HEK293 (cell line): ENCODE measurements at regions not wholly inside any gene's neighbourhood (a gene's known extent, or its start where the extent isn't known, plus 50 kb on each side); places are given as distances from the start of the nearest gene placed in this dataset.

Experiments
- CTCF ChIA-PET: fragments of 350-600 bp; formaldehyde crosslinking; extraction: SDS; loops from one replicate; lab custom pipeline; 2021; ENCODE audit warnings: antibody characterized with exemption; lab: Yijun Ruan, JAX
- POLR2A ChIA-PET: fragments of 300-600 bp; formaldehyde crosslinking; extraction: SDS; loops from one replicate; lab custom pipeline; 2020; ENCODE audit warnings: antibody characterized with exemption, inconsistent platforms; lab: Yijun Ruan, JAX
- H3K27ac ChIP-seq: fragments of 200-500 bp; sonication (Bioruptor generic); 2 replicates; pipeline ENCODE4 v1.5.1; 2014; ENCODE audit warnings: low read depth, low read length, control low read depth, inconsistent platforms; ENCODE audit errors: extremely low read depth
- H3K36me3 ChIP-seq, 2 experiments: fragments of 200-500 bp in 1 of 2; sonication (Bioruptor generic) in 1 of 2; 1 replicate in 1 of 2; 2 replicates in 1 of 2; pipeline ENCODE4 v1.5.1; 2014 to 2017; ENCODE audit warnings: inconsistent platforms in 2 of 2, low read length in 2 of 2; ENCODE audit not compliant: control insufficient read depth in 2 of 2, insufficient read depth in 1 of 2
- H3K4me1 ChIP-seq: fragments of 200-500 bp; sonication (Bioruptor generic); 2 replicates; pipeline ENCODE4 v1.5.1; 2014; ENCODE audit warnings: mild to moderate bottlenecking, low read length, inconsistent platforms; ENCODE audit not compliant: control insufficient read depth, insufficient read depth
- H3K4me3 ChIP-seq: 2 replicates; pipeline ENCODE4 v1.5.1; 2011; ENCODE audit warnings: low read depth, mild to moderate bottlenecking, control low read depth, low read length, moderate library complexity
- H3K9me3 ChIP-seq: fragments of 200-500 bp; sonication (Bioruptor generic); 2 replicates; pipeline ENCODE4 v1.5.1; 2014; ENCODE audit warnings: low read depth, low read length, inconsistent platforms; ENCODE audit not compliant: control insufficient read depth, insufficient read depth
- BCL11A ChIP-seq: fragments of 450-650 bp; formaldehyde crosslinking; IDR thresholded peaks from 2 replicates; pipeline ENCODE4 v1.5.1; 2016; ENCODE audit warnings: low read depth, missing biosample characterization, missing genetic modification characterization
- GLIS2 ChIP-seq: fragments of 450-650 bp; formaldehyde crosslinking; IDR thresholded peaks from 2 replicates; pipeline ENCODE4 v1.5.1; 2016; ENCODE audit warnings: missing biosample characterization, missing genetic modification characterization
- KLF9 ChIP-seq: fragments of 450-650 bp; formaldehyde crosslinking; IDR thresholded peaks from 2 replicates; pipeline ENCODE4 v1.5.1; 2016; ENCODE audit warnings: missing biosample characterization, missing genetic modification characterization, low read depth
- OVOL3 ChIP-seq: fragments of 450-650 bp; formaldehyde crosslinking; IDR thresholded peaks from 2 replicates; pipeline ENCODE4 v1.5.1; 2016; ENCODE audit warnings: missing biosample characterization, missing genetic modification characterization
- SCRT2 ChIP-seq: fragments of 450-650 bp; formaldehyde crosslinking; IDR thresholded peaks from 2 replicates; pipeline ENCODE4 v1.5.1; 2016; ENCODE audit warnings: missing biosample characterization, missing genetic modification characterization
- SETDB1 ChIP-seq: IDR thresholded peaks from one replicate; pipeline ENCODE4 v1.6.1; 2017; ENCODE audit warnings: mild to moderate bottlenecking, low read length, moderate library complexity, mixed read lengths; ENCODE audit not compliant: insufficient read length
- SP3 ChIP-seq: fragments of 450-650 bp; formaldehyde crosslinking; IDR thresholded peaks from 2 replicates; pipeline ENCODE4 v1.5.1; 2016; ENCODE audit warnings: missing biosample characterization, missing genetic modification characterization
- YY2 ChIP-seq: fragments of 450-650 bp; formaldehyde crosslinking; IDR thresholded peaks from 2 replicates; pipeline ENCODE4 v1.5.1; 2016; ENCODE audit warnings: missing biosample characterization, missing genetic modification characterization
- ZBTB17 ChIP-seq: fragments of 450-650 bp; formaldehyde crosslinking; IDR thresholded peaks from 2 replicates; pipeline ENCODE4 v1.5.1; 2016; ENCODE audit warnings: missing biosample characterization, missing genetic modification characterization
- ZBTB20 ChIP-seq: fragments of 450-650 bp; formaldehyde crosslinking; IDR thresholded peaks from 2 replicates; pipeline ENCODE4 v1.5.1; 2016; ENCODE audit warnings: missing biosample characterization, missing genetic modification characterization
- ZFHX2 ChIP-seq: fragments of 450-650 bp; formaldehyde crosslinking; conservative IDR thresholded peaks from 2 replicates; pipeline ENCODE4 v1.5.1; 2016; ENCODE audit warnings: missing biosample characterization, missing genetic modification characterization
- ZNF155 ChIP-seq: fragments of 450-650 bp; formaldehyde crosslinking; IDR thresholded peaks from 2 replicates; pipeline ENCODE4 v1.5.1; 2016; ENCODE audit warnings: missing biosample characterization, missing genetic modification characterization
- ZNF169 ChIP-seq: fragments of 450-650 bp; formaldehyde crosslinking; IDR thresholded peaks from 2 replicates; pipeline ENCODE4 v1.5.1; 2016; ENCODE audit warnings: missing biosample characterization, missing genetic modification characterization
- ZNF2 ChIP-seq: fragments of 450-650 bp; formaldehyde crosslinking; IDR thresholded peaks from 2 replicates; pipeline ENCODE4 v1.5.1; 2016; ENCODE audit warnings: missing biosample characterization, missing genetic modification characterization
- ZNF211 ChIP-seq: fragments of 450-650 bp; formaldehyde crosslinking; IDR thresholded peaks from 2 replicates; pipeline ENCODE4 v1.5.1; 2016; ENCODE audit warnings: low read depth, missing biosample characterization, missing genetic modification characterization
- ZNF23 ChIP-seq: fragments of 450-650 bp; formaldehyde crosslinking; IDR thresholded peaks from 2 replicates; pipeline ENCODE4 v1.5.1; 2016; ENCODE audit warnings: missing biosample characterization, missing genetic modification characterization, borderline replicate concordance
- ZNF514 ChIP-seq: fragments of 450-650 bp; formaldehyde crosslinking; IDR thresholded peaks from 2 replicates; pipeline ENCODE4 v1.5.1; 2016; ENCODE audit warnings: missing biosample characterization, missing genetic modification characterization
- ZNF544 ChIP-seq: fragments of 450-650 bp; formaldehyde crosslinking; IDR thresholded peaks from 2 replicates; pipeline ENCODE4 v1.5.0; 2017; ENCODE audit warnings: missing biosample characterization, missing genetic modification characterization
- ZNF558 ChIP-seq: fragments of 450-650 bp; formaldehyde crosslinking; IDR thresholded peaks from 2 replicates; pipeline ENCODE4 v1.5.1; 2016; ENCODE audit warnings: missing biosample characterization, missing genetic modification characterization
- ZNF747 ChIP-seq: fragments of 450-650 bp; formaldehyde crosslinking; IDR thresholded peaks from 2 replicates; pipeline ENCODE4 v1.5.1; 2016; ENCODE audit warnings: missing biosample characterization, missing genetic modification characterization
- ZNF791 ChIP-seq: fragments of 450-650 bp; formaldehyde crosslinking; IDR thresholded peaks from 2 replicates; pipeline ENCODE4 v1.5.1; 2016; ENCODE audit warnings: missing biosample characterization, missing genetic modification characterization
- ZNF837 ChIP-seq: fragments of 450-650 bp; formaldehyde crosslinking; IDR thresholded peaks from 2 replicates; pipeline ENCODE4 v1.5.1; 2016; ENCODE audit warnings: missing biosample characterization, missing genetic modification characterization
- ZSCAN16 ChIP-seq: fragments of 450-650 bp; formaldehyde crosslinking; IDR thresholded peaks from 2 replicates; pipeline ENCODE4 v1.5.1; 2016; ENCODE audit warnings: missing biosample characterization, missing genetic modification characterization
- ZXDB ChIP-seq: fragments of 450-650 bp; formaldehyde crosslinking; IDR thresholded peaks from 2 replicates; pipeline ENCODE4 v1.5.1; 2016; ENCODE audit warnings: missing biosample characterization, missing genetic modification characterization
- TF ChIP-seq, protein P1 (sequence below): fragments of 450-650 bp; formaldehyde crosslinking; IDR thresholded peaks from 2 replicates; pipeline ENCODE4 v1.5.1; 2017; ENCODE audit warnings: missing biosample characterization, missing genetic modification characterization
- TF ChIP-seq, protein P2 (sequence below): fragments of 450-650 bp; formaldehyde crosslinking; conservative IDR thresholded peaks from 2 replicates; pipeline ENCODE4 v1.5.1; 2016; ENCODE audit warnings: low read depth, missing biosample characterization, missing genetic modification characterization
- TF ChIP-seq, protein P3 (sequence below): fragments of 450-650 bp; formaldehyde crosslinking; IDR thresholded peaks from 2 replicates; pipeline ENCODE4 v1.5.1; 2016; ENCODE audit warnings: missing biosample characterization, missing genetic modification characterization

DNA sequence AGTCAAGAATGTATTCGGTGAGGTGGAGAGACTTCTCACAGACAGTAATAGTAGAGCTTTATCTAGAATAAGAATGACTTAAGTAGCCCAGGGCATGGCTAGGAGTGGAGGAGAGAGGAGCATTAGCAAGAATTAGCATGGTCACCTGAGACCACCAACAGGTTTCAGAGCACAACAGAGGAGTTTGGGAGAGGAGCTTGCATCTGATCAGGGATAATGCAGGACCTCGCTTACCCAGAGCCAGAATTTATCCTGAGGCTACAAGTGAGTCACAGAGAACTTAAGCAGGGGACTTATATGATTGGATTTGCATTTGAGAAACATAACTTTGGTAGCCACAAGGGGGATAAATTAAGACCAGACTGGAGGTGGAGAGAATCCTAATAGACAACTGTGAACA lies 102.1 kb upstream of the FNDC3A start:
- no peaks in the 10 kb centered on the region for H3K9me3 ChIP-seq
- H3K4me1 ChIP-seq, result no peaks in the 10 kb centered on the region
- ChIA-PET CTCF (interaction anchor here (0.9 to 1.4 kb wide), 2 partner anchors 14 to 18 kb away, joined by 3 read pairs; no protein-coding TSS in a partner anchor), POLR2A (no interaction called here)
- no peak for TF ChIP-seq ZNF558 (tag by site-specific recombination)
- TF ChIP-seq SCRT2 (tag by site-specific recombination), result peak; percentile 46; the same call in 1 of the 2 replicates
- TF ChIP-seq, protein P1, sequence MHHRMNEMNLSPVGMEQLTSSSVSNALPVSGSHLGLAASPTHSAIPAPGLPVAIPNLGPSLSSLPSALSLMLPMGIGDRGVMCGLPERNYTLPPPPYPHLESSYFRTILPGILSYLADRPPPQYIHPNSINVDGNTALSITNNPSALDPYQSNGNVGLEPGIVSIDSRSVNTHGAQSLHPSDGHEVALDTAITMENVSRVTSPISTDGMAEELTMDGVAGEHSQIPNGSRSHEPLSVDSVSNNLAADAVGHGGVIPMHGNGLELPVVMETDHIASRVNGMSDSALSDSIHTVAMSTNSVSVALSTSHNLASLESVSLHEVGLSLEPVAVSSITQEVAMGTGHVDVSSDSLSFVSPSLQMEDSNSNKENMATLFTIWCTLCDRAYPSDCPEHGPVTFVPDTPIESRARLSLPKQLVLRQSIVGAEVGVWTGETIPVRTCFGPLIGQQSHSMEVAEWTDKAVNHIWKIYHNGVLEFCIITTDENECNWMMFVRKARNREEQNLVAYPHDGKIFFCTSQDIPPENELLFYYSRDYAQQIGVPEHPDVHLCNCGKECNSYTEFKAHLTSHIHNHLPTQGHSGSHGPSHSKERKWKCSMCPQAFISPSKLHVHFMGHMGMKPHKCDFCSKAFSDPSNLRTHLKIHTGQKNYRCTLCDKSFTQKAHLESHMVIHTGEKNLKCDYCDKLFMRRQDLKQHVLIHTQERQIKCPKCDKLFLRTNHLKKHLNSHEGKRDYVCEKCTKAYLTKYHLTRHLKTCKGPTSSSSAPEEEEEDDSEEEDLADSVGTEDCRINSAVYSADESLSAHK (tag by site-specific recombination), result no peak
- TF ChIP-seq ZBTB17 (tag by site-specific recombination), result peak; percentile 62
- H3K27ac ChIP-seq, result no peak overlapping the region
- H3K4me3 ChIP-seq, result no peak overlapping the region
- no peaks in the 10 kb centered on the region for H3K36me3 ChIP-seq

DNA sequence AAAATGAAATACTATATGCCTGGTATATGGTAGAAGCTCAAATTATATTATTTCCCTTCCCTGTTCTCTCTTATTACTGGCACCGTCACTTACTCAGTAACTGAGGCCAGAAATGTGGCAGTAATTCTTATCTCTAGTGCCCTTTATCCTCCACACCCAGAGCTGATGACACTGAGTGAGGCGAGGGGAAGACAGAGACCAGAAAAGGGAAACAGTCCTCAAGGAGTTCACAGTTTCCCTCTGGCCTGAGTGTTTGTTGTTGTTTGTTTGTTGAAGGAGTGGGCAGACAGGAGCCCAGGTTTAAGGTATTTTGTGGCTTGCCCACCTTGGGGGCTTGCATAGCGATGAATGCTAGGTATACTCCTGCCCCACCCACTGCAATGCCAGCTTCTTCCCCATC lies 101.5 kb upstream of the FNDC3A start:
- Histone ChIP-seq H3K4me3 (no peak overlapping the region), H3K4me1 (no peaks in the 10 kb centered on the region), H3K27ac (no peak overlapping the region), H3K36me3 (no peaks in the 10 kb centered on the region), H3K9me3 (no peaks in the 10 kb centered on the region)
- ChIA-PET CTCF (no interaction called here), POLR2A (no interaction called here)
- TF ChIP-seq SETDB1 (no peak), ZSCAN16 (tag by site-specific recombination) (no peak), ZNF558 (tag by site-specific recombination) (no peak), ZNF747 (tag by site-specific recombination) (no peak), ZFHX2 (tag by site-specific recombination) (no peak), SP3 (tag by site-specific recombination) (no peak), ZNF791 (tag by site-specific recombination) (no peak), YY2 (tag by site-specific recombination) (no peak), ZNF544 (tag by site-specific recombination) (no peak), BCL11A (tag by site-specific recombination) (no peak), ZBTB20 (tag by site-specific recombination) (no peak), ZNF23 (no peak), ZXDB (tag by site-specific recombination) (no peak), ZNF211 (tag by site-specific recombination) (no peak), KLF9 (no peak)

DNA sequence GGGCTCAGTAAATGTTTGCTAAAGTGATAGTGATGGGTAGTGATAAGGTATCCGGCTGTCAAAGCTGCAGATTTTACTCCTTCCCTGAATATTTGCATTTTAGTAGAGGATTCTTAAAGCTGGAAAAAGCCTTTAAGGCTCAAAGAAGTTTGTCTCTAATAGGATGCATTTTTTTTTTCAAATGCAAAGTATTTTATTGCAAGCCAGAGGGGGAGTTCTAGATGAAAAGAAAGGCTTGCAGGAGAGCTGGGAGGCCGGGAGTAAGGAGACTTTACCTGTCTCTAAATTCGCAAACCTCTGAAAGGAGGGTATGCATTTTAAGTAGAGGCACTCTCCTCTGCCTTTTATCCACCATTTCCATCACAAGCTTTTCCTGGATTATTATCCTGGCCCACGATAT lies 100.7 kb upstream of the FNDC3A start:
- no peaks in the 10 kb centered on the region for H3K36me3 ChIP-seq
- ChIA-PET POLR2A (no interaction called here), CTCF (no interaction called here)
- no peaks in the 10 kb centered on the region for H3K4me1 ChIP-seq
- no peaks in the 10 kb centered on the region for H3K9me3 ChIP-seq
- no peak overlapping the region for H3K27ac ChIP-seq
- no peak overlapping the region for H3K4me3 ChIP-seq
- TF ChIP-seq ZFHX2 (tag by site-specific recombination) (no peak), GLIS2 (tag by site-specific recombination) (no peak), ZNF2 (tag by site-specific recombination) (no peak), ZNF155 (tag by site-specific recombination) (no peak), ZNF837 (tag by site-specific recombination) (no peak), ZNF514 (tag by site-specific recombination) (no peak), ZNF169 (tag by site-specific recombination) (no peak), OVOL3 (tag by site-specific recombination) (no peak)
- TF ChIP-seq, protein P2, sequence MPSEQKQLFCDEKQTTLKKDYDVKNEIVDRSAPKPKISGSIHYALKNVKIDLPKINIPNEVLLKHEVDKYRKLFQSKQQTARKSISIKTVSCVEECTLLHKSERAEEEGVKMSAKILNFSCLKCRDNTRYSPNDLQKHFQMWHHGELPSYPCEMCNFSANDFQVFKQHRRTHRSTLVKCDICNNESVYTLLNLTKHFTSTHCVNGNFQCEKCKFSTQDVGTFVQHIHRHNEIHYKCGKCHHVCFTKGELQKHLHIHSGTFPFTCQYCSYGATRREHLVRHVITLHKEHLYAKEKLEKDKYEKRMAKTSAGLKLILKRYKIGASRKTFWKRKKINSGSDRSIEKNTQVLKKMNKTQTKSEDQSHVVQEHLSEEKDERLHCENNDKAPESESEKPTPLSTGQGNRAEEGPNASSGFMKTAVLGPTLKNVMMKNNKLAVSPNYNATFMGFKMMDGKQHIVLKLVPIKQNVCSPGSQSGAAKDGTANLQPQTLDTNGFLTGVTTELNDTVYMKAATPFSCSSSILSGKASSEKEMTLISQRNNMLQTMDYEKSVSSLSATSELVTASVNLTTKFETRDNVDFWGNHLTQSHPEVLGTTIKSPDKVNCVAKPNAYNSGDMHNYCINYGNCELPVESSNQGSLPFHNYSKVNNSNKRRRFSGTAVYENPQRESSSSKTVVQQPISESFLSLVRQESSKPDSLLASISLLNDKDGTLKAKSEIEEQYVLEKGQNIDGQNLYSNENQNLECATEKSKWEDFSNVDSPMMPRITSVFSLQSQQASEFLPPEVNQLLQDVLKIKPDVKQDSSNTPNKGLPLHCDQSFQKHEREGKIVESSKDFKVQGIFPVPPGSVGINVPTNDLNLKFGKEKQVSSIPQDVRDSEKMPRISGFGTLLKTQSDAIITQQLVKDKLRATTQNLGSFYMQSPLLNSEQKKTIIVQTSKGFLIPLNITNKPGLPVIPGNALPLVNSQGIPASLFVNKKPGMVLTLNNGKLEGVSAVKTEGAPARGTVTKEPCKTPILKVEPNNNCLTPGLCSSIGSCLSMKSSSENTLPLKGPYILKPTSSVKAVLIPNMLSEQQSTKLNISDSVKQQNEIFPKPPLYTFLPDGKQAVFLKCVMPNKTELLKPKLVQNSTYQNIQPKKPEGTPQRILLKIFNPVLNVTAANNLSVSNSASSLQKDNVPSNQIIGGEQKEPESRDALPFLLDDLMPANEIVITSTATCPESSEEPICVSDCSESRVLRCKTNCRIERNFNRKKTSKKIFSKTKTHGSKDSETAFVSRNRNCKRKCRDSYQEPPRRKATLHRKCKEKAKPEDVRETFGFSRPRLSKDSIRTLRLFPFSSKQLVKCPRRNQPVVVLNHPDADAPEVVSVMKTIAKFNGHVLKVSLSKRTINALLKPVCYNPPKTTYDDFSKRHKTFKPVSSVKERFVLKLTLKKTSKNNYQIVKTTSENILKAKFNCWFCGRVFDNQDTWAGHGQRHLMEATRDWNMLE, result no peak
- TF ChIP-seq, protein P3, sequence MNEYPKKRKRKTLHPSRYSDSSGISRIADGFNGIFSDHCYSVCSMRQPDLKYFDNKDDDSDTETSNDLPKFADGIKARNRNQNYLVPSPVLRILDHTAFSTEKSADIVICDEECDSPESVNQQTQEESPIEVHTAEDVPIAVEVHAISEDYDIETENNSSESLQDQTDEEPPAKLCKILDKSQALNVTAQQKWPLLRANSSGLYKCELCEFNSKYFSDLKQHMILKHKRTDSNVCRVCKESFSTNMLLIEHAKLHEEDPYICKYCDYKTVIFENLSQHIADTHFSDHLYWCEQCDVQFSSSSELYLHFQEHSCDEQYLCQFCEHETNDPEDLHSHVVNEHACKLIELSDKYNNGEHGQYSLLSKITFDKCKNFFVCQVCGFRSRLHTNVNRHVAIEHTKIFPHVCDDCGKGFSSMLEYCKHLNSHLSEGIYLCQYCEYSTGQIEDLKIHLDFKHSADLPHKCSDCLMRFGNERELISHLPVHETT (tag by site-specific recombination), result no peak
